B cell (primary cell): ENCODE measurements at regions not wholly inside any gene's neighbourhood (a gene's known extent, or its start where the extent isn't known, plus 50 kb on each side); places are given as distances from the start of the nearest gene placed in this dataset.

Experiments
- EZH2 ChIP-seq: IDR thresholded peaks from 2 replicates; pipeline ENCODE4 v1.6.1; 2012; ENCODE audit warnings: borderline replicate concordance, low read depth, mild to moderate bottlenecking, moderate library complexity, low read length; ENCODE audit not compliant: insufficient read depth, poor library complexity, severe bottlenecking
- TF ChIP-seq, protein P1 (sequence below): fragments of 200-600 bp; IDR thresholded peaks from one replicate; pipeline ENCODE4 v1.8.0; 2022; ENCODE audit warnings: antibody characterized with exemption, mild to moderate bottlenecking

DNA sequence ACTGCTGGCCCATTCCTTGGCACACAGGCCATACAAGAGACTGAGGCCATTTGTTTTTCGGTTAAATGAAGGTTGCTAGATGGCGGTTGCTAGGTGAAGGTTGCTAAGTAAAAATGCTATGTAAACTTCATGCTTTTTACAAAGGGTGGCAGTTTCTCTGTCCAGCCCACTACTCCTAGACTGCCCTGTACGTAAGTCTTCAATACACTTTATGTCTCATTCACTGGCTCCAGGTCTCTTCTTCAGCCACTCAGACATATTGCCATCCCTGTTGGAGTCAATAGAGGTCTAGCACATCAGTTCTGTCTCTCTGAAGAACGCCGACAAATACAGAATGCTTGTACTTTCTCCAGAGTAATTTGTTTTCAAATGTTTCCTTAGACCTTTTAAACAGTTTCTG is 370.9 kb upstream of the RND3 start:
- TF ChIP-seq, protein P1, sequence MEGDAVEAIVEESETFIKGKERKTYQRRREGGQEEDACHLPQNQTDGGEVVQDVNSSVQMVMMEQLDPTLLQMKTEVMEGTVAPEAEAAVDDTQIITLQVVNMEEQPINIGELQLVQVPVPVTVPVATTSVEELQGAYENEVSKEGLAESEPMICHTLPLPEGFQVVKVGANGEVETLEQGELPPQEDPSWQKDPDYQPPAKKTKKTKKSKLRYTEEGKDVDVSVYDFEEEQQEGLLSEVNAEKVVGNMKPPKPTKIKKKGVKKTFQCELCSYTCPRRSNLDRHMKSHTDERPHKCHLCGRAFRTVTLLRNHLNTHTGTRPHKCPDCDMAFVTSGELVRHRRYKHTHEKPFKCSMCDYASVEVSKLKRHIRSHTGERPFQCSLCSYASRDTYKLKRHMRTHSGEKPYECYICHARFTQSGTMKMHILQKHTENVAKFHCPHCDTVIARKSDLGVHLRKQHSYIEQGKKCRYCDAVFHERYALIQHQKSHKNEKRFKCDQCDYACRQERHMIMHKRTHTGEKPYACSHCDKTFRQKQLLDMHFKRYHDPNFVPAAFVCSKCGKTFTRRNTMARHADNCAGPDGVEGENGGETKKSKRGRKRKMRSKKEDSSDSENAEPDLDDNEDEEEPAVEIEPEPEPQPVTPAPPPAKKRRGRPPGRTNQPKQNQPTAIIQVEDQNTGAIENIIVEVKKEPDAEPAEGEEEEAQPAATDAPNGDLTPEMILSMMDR = no peak
- no peak for TF ChIP-seq EZH2
